ENCODE measurements at regions not wholly inside any gene's neighbourhood (a gene's known extent, or its start where the extent isn't known, plus 50 kb on each side); places are given as distances from the start of the nearest gene placed in this dataset.
"Not testable (repeated sequence)": the region's sequence is repeated elsewhere in the genome, so short reads cannot be mapped to it uniquely, and the experiment has no call there.

DNA sequence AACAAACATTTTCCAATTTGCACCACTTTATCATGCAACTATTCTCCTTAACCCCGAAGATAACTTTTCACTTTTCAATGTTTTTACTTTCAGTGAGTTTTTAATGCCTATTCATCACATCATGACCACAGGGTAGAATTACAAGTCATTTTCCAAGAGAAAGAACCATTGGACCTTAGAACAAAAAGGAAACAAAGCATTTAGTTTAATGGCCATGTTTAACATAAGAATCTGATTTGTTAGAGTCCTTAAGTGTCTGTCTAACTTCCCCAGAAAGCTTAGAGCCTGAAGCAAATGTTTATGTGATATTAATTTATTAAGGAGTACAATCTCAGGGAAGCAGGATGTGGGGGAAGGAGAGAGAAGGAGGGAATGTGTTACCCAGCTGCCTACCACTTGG is 325.8 kb upstream of the RIOK2 start:
- no peaks in the 10 kb centered on the region for H3K4me1 Mint-ChIP-seq (ENCODE audit: unreplicated experiment)
- no peaks in the 10 kb centered on the region for H3K36me3 Mint-ChIP-seq (ENCODE audit: low read depth, unreplicated experiment)
- H3K27me3 Mint-ChIP-seq (ENCODE audit: unreplicated experiment), result peaks cover 2% of the 10 kb centered on the region
- no peak overlapping the region for H3K27ac Mint-ChIP-seq (ENCODE audit: unreplicated experiment)
- no peak overlapping the region for H3K4me3 Mint-ChIP-seq (ENCODE audit: unreplicated experiment)
- H3K9me3 Mint-ChIP-seq (ENCODE audit: unreplicated experiment), result no peaks in the 10 kb centered on the region
- TF ChIP-seq, protein P1, sequence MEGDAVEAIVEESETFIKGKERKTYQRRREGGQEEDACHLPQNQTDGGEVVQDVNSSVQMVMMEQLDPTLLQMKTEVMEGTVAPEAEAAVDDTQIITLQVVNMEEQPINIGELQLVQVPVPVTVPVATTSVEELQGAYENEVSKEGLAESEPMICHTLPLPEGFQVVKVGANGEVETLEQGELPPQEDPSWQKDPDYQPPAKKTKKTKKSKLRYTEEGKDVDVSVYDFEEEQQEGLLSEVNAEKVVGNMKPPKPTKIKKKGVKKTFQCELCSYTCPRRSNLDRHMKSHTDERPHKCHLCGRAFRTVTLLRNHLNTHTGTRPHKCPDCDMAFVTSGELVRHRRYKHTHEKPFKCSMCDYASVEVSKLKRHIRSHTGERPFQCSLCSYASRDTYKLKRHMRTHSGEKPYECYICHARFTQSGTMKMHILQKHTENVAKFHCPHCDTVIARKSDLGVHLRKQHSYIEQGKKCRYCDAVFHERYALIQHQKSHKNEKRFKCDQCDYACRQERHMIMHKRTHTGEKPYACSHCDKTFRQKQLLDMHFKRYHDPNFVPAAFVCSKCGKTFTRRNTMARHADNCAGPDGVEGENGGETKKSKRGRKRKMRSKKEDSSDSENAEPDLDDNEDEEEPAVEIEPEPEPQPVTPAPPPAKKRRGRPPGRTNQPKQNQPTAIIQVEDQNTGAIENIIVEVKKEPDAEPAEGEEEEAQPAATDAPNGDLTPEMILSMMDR (IDR thresholded peaks at IDR 0.05; ENCODE audit: unreplicated experiment), result no peak
- no peak for DNase-seq (ENCODE audit: low spot score)

- not testable (repeated sequence) for H3K27ac Mint-ChIP-seq (ENCODE audit: unreplicated experiment); H3K4me1 Mint-ChIP-seq (ENCODE audit: unreplicated experiment); H3K27me3 Mint-ChIP-seq (ENCODE audit: unreplicated experiment); H3K9me3 Mint-ChIP-seq (ENCODE audit: unreplicated experiment); H3K36me3 Mint-ChIP-seq (ENCODE audit: low read depth, unreplicated experiment); DNase-seq (ENCODE audit: low spot score); H3K4me3 Mint-ChIP-seq (ENCODE audit: unreplicated experiment)
Measured at GRCh38 chr5:97519565-97519964, 336.5 kb upstream of the RIOK2 start.

DNA sequence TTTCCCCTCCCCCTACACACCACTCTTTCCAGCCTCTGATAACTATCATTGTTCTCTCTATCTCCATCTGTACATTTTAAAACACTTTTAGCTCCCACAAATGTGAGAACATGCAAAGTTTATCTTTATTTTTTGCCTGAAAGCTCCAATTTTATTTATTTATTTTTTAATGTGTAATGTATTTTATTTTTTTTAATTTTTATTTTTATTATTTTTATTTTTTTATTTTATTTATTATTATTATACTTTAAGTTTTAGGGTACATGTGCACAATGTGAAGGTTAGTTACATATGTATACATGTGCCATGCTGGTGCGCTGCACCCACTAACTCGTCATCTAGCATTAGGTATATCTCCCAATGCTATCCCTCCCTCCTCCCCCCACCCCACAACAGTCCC is 340.3 kb upstream of the RIOK2 start:
- H3K4me1 Mint-ChIP-seq (ENCODE audit: unreplicated experiment); H3K27ac Mint-ChIP-seq (ENCODE audit: unreplicated experiment); H3K36me3 Mint-ChIP-seq (ENCODE audit: low read depth, unreplicated experiment); H3K4me3 Mint-ChIP-seq (ENCODE audit: unreplicated experiment); DNase-seq (ENCODE audit: low spot score); H3K27me3 Mint-ChIP-seq (ENCODE audit: unreplicated experiment); H3K9me3 Mint-ChIP-seq (ENCODE audit: unreplicated experiment): not testable (repeated sequence)

DNA sequence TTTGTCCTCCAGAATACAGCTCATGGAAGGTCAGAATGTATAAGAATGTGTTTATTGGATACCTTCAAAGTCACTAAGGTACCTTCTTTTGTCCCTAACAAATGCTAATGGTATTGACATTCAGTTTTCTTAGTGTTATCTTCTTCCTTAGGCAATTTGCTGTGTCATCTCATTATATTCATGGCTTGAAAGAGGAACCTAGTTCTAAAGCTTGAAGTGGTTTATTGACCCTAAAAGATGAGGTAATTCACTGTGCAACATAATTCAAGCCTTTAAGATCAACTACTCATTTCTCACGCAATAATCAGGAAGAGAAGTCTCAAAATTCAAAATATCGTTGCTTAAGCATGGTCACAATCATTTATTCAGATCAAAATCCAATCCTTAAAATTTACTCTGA is 342.7 kb upstream of the RIOK2 start:
- Mint-ChIP-seq H3K27me3 (ENCODE audit: unreplicated experiment) (no peaks in the 10 kb centered on the region), H3K36me3 (ENCODE audit: low read depth, unreplicated experiment) (no peaks in the 10 kb centered on the region)
- DNase-seq (ENCODE audit: low spot score), result no peak

GRCh38 chr5:97528941-97529340 is 345.9 kb upstream of the RIOK2 start:
- no peaks in the 10 kb centered on the region for H3K4me1 Mint-ChIP-seq (ENCODE audit: unreplicated experiment)
- no peaks in the 10 kb centered on the region for H3K36me3 Mint-ChIP-seq (ENCODE audit: low read depth, unreplicated experiment)
- H3K9me3 Mint-ChIP-seq (ENCODE audit: unreplicated experiment), result no peaks in the 10 kb centered on the region
- DNase-seq (ENCODE audit: low spot score), result no peak
- TF ChIP-seq, protein P1 (IDR thresholded peaks at IDR 0.05; ENCODE audit: unreplicated experiment), result no peak
- H3K27me3 Mint-ChIP-seq (ENCODE audit: unreplicated experiment), result no peaks in the 10 kb centered on the region
- no peak overlapping the region for H3K27ac Mint-ChIP-seq (ENCODE audit: unreplicated experiment)
- H3K4me3 Mint-ChIP-seq (ENCODE audit: unreplicated experiment), result no peak overlapping the region

More for the DNA sequence above, 342.7 kb upstream of the RIOK2 start:
- TF ChIP-seq, protein P1 (IDR thresholded peaks at IDR 0.05; ENCODE audit: unreplicated experiment), result no peak
- H3K4me3 Mint-ChIP-seq (ENCODE audit: unreplicated experiment), result no peak overlapping the region
- no peaks in the 10 kb centered on the region for H3K4me1 Mint-ChIP-seq (ENCODE audit: unreplicated experiment)
- no peaks in the 10 kb centered on the region for H3K9me3 Mint-ChIP-seq (ENCODE audit: unreplicated experiment)
- H3K27ac Mint-ChIP-seq (ENCODE audit: unreplicated experiment), result no peak overlapping the region

- H3K4me3 Mint-ChIP-seq (ENCODE audit: unreplicated experiment), result no peak overlapping the region
- DNase-seq (ENCODE audit: low spot score), result no peak
- no peaks in the 10 kb centered on the region for H3K36me3 Mint-ChIP-seq (ENCODE audit: low read depth, unreplicated experiment)
- no peaks in the 10 kb centered on the region for H3K27me3 Mint-ChIP-seq (ENCODE audit: unreplicated experiment)
- TF ChIP-seq, protein P1 (IDR thresholded peaks at IDR 0.05; ENCODE audit: unreplicated experiment), result no peak
- no peaks in the 10 kb centered on the region for H3K9me3 Mint-ChIP-seq (ENCODE audit: unreplicated experiment)
- no peaks in the 10 kb centered on the region for H3K4me1 Mint-ChIP-seq (ENCODE audit: unreplicated experiment)
- H3K27ac Mint-ChIP-seq (ENCODE audit: unreplicated experiment), result no peak overlapping the region
Measured at GRCh38 chr5:97529354-97529985, 346.4 kb upstream of the RIOK2 start.

Measured in endothelial cell (in vitro differentiated cells).